ENCODE measurements at regions not wholly inside any gene's neighbourhood (a gene's known extent, or its start where the extent isn't known, plus 50 kb on each side); places are given as distances from the start of the nearest gene placed in this dataset.

- no peak for TF ChIP-seq POLR2A (IDR thresholded peaks at IDR 0.05; ENCODE audit: low read depth, low read length)
- peak; percentile 66 for TF ChIP-seq MAFK (IDR thresholded peaks at IDR 0.05; ENCODE audit: low read depth, low read length)
- no peak for TF ChIP-seq CTCF (conservative IDR thresholded peaks at IDR 0.05; ENCODE audit: low read depth, low read length)
- TF ChIP-seq MAZ (IDR thresholded peaks at IDR 0.05; ENCODE audit: borderline replicate concordance, low read depth, low read length): no peak
- TF ChIP-seq, protein P1, sequence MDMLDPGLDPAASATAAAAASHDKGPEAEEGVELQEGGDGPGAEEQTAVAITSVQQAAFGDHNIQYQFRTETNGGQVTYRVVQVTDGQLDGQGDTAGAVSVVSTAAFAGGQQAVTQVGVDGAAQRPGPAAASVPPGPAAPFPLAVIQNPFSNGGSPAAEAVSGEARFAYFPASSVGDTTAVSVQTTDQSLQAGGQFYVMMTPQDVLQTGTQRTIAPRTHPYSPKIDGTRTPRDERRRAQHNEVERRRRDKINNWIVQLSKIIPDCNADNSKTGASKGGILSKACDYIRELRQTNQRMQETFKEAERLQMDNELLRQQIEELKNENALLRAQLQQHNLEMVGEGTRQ (IDR thresholded peaks at IDR 0.05; ENCODE audit: low read depth, low read length): no peak
- no peak for TF ChIP-seq RAD21 (IDR thresholded peaks at IDR 0.05; ENCODE audit: low read length)
- no peak for TF ChIP-seq CEBPB (IDR thresholded peaks at IDR 0.05; ENCODE audit: low read depth, low read length)
- no peak for TF ChIP-seq CHD1 (IDR thresholded peaks at IDR 0.05; ENCODE audit: low read depth, low read length)
- TF ChIP-seq MXI1 (IDR thresholded peaks at IDR 0.05; ENCODE audit: borderline replicate concordance, low read depth, low read length): no peak
- no peak for TF ChIP-seq NFE2L2 (IDR thresholded peaks at IDR 0.05; ENCODE audit: low read depth, low read length)
- TF ChIP-seq RFX5 (IDR thresholded peaks at IDR 0.05; ENCODE audit: low read depth, low read length): no peak
Observed at GRCh38 chr7:109331423-109331822, 761.7 kb downstream of the DNAJB9 start.
